Esophagus (tissue), 2 donors: ENCODE measurements at regions not wholly inside any gene's neighbourhood (a gene's known extent, or its start where the extent isn't known, plus 50 kb on each side); places are given as distances from the start of the nearest gene placed in this dataset.

Experiments
- H3K27ac ChIP-seq, 2 donors: one replicate each; pipeline ENCODE4 v1.5.1; 2013; ENCODE audit warnings: low read depth in 2 of 2, mild to moderate bottlenecking in 2 of 2, inconsistent platforms in 1 of 2, low read length in 1 of 2, moderate library complexity in 1 of 2
- H3K27me3 ChIP-seq, 2 donors: one replicate each; pipeline ENCODE4 v1.6.1; 2013; ENCODE audit warnings: low read length in 2 of 2, control low read depth in 1 of 2, mild to moderate bottlenecking in 1 of 2; ENCODE audit not compliant: insufficient read depth in 2 of 2, control insufficient read depth in 1 of 2
- H3K36me3 ChIP-seq, 2 donors: one replicate each; pipeline ENCODE4 v1.6.1; 2013; ENCODE audit warnings: low read length in 1 of 2; ENCODE audit not compliant: control insufficient read depth in 2 of 2, insufficient read depth in 2 of 2
- H3K4me1 ChIP-seq, 2 donors: one replicate each; pipeline ENCODE4 v1.6.1; 2013; ENCODE audit warnings: low read length in 1 of 2; ENCODE audit not compliant: control insufficient read depth in 2 of 2, insufficient read depth in 2 of 2
- H3K4me3 ChIP-seq, 2 donors: one replicate each; pipeline ENCODE4 v1.5.1; 2013; ENCODE audit warnings: low read length in 2 of 2, mild to moderate bottlenecking in 2 of 2, low read depth in 1 of 2, moderate library complexity in 1 of 2
- H3K9me3 ChIP-seq, 2 donors: one replicate each; pipeline ENCODE4 v1.6.1; 2013; ENCODE audit warnings: mild to moderate bottlenecking in 2 of 2, low read depth in 1 of 2, low read length in 1 of 2, moderate library complexity in 1 of 2; ENCODE audit not compliant: control insufficient read depth in 2 of 2, insufficient read depth in 1 of 2
- WGBS, 2 donors: extraction: QIAGEN DNeasy Blood & Tissue Kit; methylation state at CpG; one replicate each; pipeline ENCODE4 v1.1.7; 2013; 5-methylcytosine and 5-hydroxymethylcytosine counted together
- donor health status: healthy with polysubstance abuse.
- donor health status: Bipolar disorder and iron deficiency.

- WGBS, 2 donors: 73 to 77% methylated on average over 7 of the region's 7 CpGs
- peaks cover 0 to 2% of the 10 kb centered on the region in 2 donors for H3K4me1 ChIP-seq
- peaks cover 0 to 3% of the 10 kb centered on the region in 2 donors for H3K9me3 ChIP-seq
- no peak overlapping the region for H3K4me3 ChIP-seq
- H3K36me3 ChIP-seq: no peaks in the 10 kb centered on the region
- no peaks in the 10 kb centered on the region for H3K27me3 ChIP-seq
- no peak overlapping the region for H3K27ac ChIP-seq
Observed at GRCh38 chr15:31557899-31558298, 231.3 kb downstream of the KLF13 start.

GRCh38 chr15:31558840-31559239 is 232.2 kb downstream of the KLF13 start:
- Histone ChIP-seq H3K9me3 (peaks cover 0 to 3% of the 10 kb centered on the region in 2 donors), H3K36me3 (no peaks in the 10 kb centered on the region), H3K4me3 (no peak overlapping the region), H3K27me3 (no peaks in the 10 kb centered on the region), H3K4me1 (peaks cover 0 to 2% of the 10 kb centered on the region in 2 donors), H3K27ac (no peak overlapping the region)
- 60 to 74% methylated on average over 12 of the region's 12 CpGs for WGBS, 2 donors

- no peaks in the 10 kb centered on the region for H3K27me3 ChIP-seq
- no peak overlapping the region for H3K27ac ChIP-seq
- no peak overlapping the region for H3K4me3 ChIP-seq
- H3K4me1 ChIP-seq: peaks cover 0 to 2% of the 10 kb centered on the region in 2 donors
- H3K36me3 ChIP-seq: no peaks in the 10 kb centered on the region
- H3K9me3 ChIP-seq: peaks cover 0 to 3% of the 10 kb centered on the region in 2 donors
- 85% methylated on average over 3 of the region's 3 CpGs for WGBS, 2 donors
Observed at GRCh38 chr15:31559786-31560185, 233.2 kb downstream of the KLF13 start.

DNA sequence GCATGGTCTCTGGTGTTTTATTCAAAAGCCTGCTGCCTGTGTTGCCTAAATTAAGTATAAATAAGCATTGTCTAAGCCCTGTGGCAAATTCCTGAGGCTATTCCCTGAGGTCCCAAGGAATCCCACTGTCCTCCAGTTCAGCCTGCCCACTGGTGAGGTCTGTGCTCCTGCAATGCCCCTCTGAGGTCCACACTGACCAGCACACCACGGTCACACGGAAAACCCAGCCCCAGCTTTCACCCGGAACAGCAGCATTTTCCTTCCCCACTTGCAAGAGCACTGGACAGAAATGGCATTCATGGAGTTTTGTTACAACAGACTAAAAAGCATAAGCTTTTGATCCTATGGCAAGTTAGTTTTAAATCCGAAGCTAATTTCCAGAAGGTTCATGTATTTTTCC is 234.0 kb downstream of the KLF13 start:
- peaks cover 0 to 3% of the 10 kb centered on the region in 2 donors for H3K9me3 ChIP-seq
- H3K4me1 ChIP-seq: peaks cover 0 to 2% of the 10 kb centered on the region in 2 donors
- no peak overlapping the region for H3K4me3 ChIP-seq
- no peak overlapping the region for H3K27ac ChIP-seq
- no peaks in the 10 kb centered on the region for H3K27me3 ChIP-seq
- H3K36me3 ChIP-seq: no peaks in the 10 kb centered on the region
- WGBS, 2 donors: 82% methylated on average over 4 of the region's 4 CpGs

DNA sequence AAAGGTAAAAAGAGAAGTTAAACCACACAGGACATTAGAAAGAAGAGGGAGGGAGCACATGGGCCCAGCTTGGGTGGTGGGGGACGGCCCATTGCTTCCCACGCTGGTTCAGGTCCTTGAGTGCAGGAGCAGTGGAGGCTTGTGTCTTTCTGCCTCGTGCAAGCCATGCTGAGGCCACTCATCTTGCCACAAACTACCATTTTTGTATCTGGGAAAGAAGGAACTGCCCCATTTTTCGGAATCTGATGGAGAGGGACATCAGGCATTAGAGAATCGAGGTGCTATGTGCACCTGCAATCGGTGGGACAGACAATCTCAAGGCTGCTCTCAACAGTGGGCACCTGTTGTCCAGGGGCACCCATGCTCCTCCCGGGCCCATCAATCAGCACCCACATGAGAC is 234.5 kb downstream of the KLF13 start:
- Histone ChIP-seq H3K4me3 (no peak overlapping the region), H3K27ac (no peak overlapping the region), H3K27me3 (no peaks in the 10 kb centered on the region), H3K36me3 (no peaks in the 10 kb centered on the region), H3K9me3 (peaks cover 0 to 3% of the 10 kb centered on the region in 2 donors), H3K4me1 (peaks cover 0 to 2% of the 10 kb centered on the region in 2 donors)
- 81 to 88% methylated on average over 7 of the region's 7 CpGs for WGBS, 2 donors

DNA sequence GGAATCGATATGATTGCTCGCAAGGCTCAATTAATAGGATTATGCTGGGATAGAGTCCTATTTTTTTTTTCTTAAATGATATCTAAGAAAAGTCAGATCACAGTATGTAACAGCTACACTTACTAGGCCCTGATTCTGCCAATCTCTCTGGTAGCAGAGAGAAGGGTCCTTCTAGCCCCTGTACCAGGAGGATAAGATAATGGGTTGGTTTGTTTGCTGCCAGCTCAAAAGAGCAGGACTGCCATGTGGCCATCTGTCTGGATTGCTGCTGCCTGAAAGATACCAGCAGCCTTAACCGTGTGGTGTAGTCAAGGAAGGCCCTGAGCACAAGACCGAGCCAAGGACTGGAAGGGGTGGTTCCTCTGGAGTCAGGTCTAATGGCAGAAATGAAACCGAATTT is 236.4 kb downstream of the KLF13 start:
- no peak overlapping the region for H3K4me3 ChIP-seq
- peaks cover 0 to 6% of the 10 kb centered on the region in 2 donors for H3K9me3 ChIP-seq
- 91 to 92% methylated on average over 5 of the region's 5 CpGs for WGBS, 2 donors
- no peak overlapping the region for H3K27ac ChIP-seq
- no peaks in the 10 kb centered on the region for H3K36me3 ChIP-seq
- no peaks in the 10 kb centered on the region for H3K27me3 ChIP-seq
- no peaks in the 10 kb centered on the region for H3K4me1 ChIP-seq

GRCh38 chr15:31563421-31563820 is 236.8 kb downstream of the KLF13 start:
- no peaks in the 10 kb centered on the region for H3K27me3 ChIP-seq
- H3K27ac ChIP-seq: no peak overlapping the region
- H3K4me3 ChIP-seq: no peak overlapping the region
- no peaks in the 10 kb centered on the region for H3K4me1 ChIP-seq
- 82 to 88% methylated on average over 3 of the region's 3 CpGs for WGBS, 2 donors
- no peaks in the 10 kb centered on the region for H3K36me3 ChIP-seq
- peaks cover 0 to 7% of the 10 kb centered on the region in 2 donors for H3K9me3 ChIP-seq

- Histone ChIP-seq H3K9me3 (peaks cover 0 to 7% of the 10 kb centered on the region in 2 donors), H3K36me3 (no peaks in the 10 kb centered on the region), H3K4me3 (no peak overlapping the region), H3K27me3 (no peaks in the 10 kb centered on the region), H3K4me1 (no peaks in the 10 kb centered on the region), H3K27ac (no peak overlapping the region)
- WGBS, 2 donors: 81% methylated on average over 2 of the region's 2 CpGs
Observed at GRCh38 chr15:31567861-31568260, 241.2 kb downstream of the KLF13 start.

GRCh38 chr15:31569836-31570235 is 243.2 kb downstream of the KLF13 start:
- H3K4me1 ChIP-seq: no peaks in the 10 kb centered on the region
- no peaks in the 10 kb centered on the region for H3K36me3 ChIP-seq
- WGBS, 2 donors: 90 to 91% methylated on average over 17 of the region's 17 CpGs
- H3K9me3 ChIP-seq: peaks cover 0 to 7% of the 10 kb centered on the region in 2 donors
- H3K27me3 ChIP-seq: no peaks in the 10 kb centered on the region
- no peak overlapping the region for H3K4me3 ChIP-seq
- no peak overlapping the region for H3K27ac ChIP-seq

DNA sequence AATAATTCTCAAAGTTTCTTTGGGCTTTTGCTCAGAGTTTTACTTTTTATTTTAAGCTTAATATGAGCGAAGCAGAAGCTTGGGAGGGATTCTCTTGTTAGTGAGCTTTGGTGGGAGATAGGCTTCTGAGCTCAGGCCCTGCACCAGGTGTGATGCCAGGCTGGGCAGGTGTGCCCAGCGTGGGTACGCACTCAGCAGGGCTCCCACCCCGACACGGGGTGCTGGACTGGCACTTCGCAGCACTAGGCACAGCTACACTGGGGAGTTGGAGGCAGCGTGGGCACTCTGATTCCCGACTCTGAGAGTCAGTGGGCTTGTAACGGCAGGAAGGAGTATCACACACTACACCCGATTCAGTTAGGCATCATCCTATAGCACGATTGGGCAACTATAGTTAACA is 244.0 kb downstream of the KLF13 start:
- Histone ChIP-seq H3K36me3 (no peaks in the 10 kb centered on the region), H3K27me3 (no peaks in the 10 kb centered on the region), H3K9me3 (peaks cover 0 to 7% of the 10 kb centered on the region in 2 donors), H3K4me3 (no peak overlapping the region), H3K4me1 (no peaks in the 10 kb centered on the region), H3K27ac (no peak overlapping the region)
- WGBS, 2 donors: 89 to 93% methylated on average over 11 of the region's 11 CpGs
